ENCODE measurements at regions not wholly inside any gene's neighbourhood (a gene's known extent, or its start where the extent isn't known, plus 50 kb on each side); places are given as distances from the start of the nearest gene placed in this dataset.

GRCh38 chr10:131726076-131726880, 174.5 kb upstream of the PPP2R2D start:
- TF ChIP-seq CTCF (IDR thresholded peaks at IDR 0.05) (no peak), POLR2A (IDR thresholded peaks at IDR 0.05) (no peak)

Data from Peyer's patch (tissue), 4 donors.